Loucy (cell line): ENCODE measurements at regions not wholly inside any gene's neighbourhood (a gene's known extent, or its start where the extent isn't known, plus 50 kb on each side); places are given as distances from the start of the nearest gene placed in this dataset.

ENCODE experiments used
- H2AFZ ChIP-seq: fragments of 200-600 bp; sonication (generic); 2 replicates; pipeline ENCODE4 v1.6.0; 2016; ENCODE audit warnings: antibody characterized with exemption, mild to moderate bottlenecking, low read length, moderate library complexity
- H3F3A ChIP-seq: fragments of 200-600 bp; 2 replicates; pipeline ENCODE4 v1.6.0; 2016; ENCODE audit warnings: antibody characterized with exemption, low read depth, mild to moderate bottlenecking
- H3K27me3 ChIP-seq: fragments of 200-600 bp; sonication (generic); 2 replicates; pipeline ENCODE4 v1.6.1; 2014; ENCODE audit warnings: low read length, mild to moderate bottlenecking; ENCODE audit not compliant: insufficient read depth, poor library complexity, severe bottlenecking
- H3K36me3 ChIP-seq: fragments of 200-600 bp; sonication (generic); 2 replicates; pipeline ENCODE4 v1.6.1; 2016; ENCODE audit warnings: low read length; ENCODE audit not compliant: insufficient read depth
- H3K4me1 ChIP-seq: fragments of 200-600 bp; sonication (generic); 2 replicates; pipeline ENCODE4 v1.5.1; 2014; ENCODE audit warnings: low read length, mild to moderate bottlenecking; ENCODE audit not compliant: insufficient read depth, poor library complexity, severe bottlenecking
- H3K4me2 ChIP-seq: fragments of 200-600 bp; sonication (generic); 2 replicates; pipeline ENCODE4 v1.6.0; 2014; ENCODE audit warnings: antibody characterized with exemption, low read length, low read depth, mild to moderate bottlenecking; ENCODE audit not compliant: poor library complexity, severe bottlenecking
- H3K4me3 ChIP-seq: fragments of 200-600 bp; sonication (generic); 2 replicates; pipeline ENCODE4 v1.5.1; 2014; ENCODE audit warnings: low read length, mild to moderate bottlenecking, mixed read lengths; ENCODE audit not compliant: poor library complexity, severe bottlenecking
- H3K79me2 ChIP-seq: fragments of 200-600 bp; sonication (generic); 2 replicates; pipeline ENCODE4 v1.6.1; 2014; ENCODE audit warnings: low read length; ENCODE audit not compliant: insufficient read depth
- H3K9ac ChIP-seq: fragments of 200-600 bp; sonication (generic); 2 replicates; pipeline ENCODE4 v1.6.0; 2014; ENCODE audit warnings: mild to moderate bottlenecking, low read depth, low read length, moderate library complexity; ENCODE audit not compliant: poor library complexity, severe bottlenecking
- H3K9me2 ChIP-seq: fragments of 200-600 bp; sonication (generic); replicated peaks from 2 replicates; pipeline ENCODE4 v1.6.1; 2016; ENCODE audit warnings: low read depth, low read length, mixed read lengths
- H3K9me3 ChIP-seq: fragments of 200-600 bp; sonication (generic); 2 replicates; pipeline ENCODE4 v1.6.1; 2014; ENCODE audit warnings: mild to moderate bottlenecking, antibody characterized with exemption, low read length, low read depth; ENCODE audit not compliant: insufficient read depth
- H4K20me1 ChIP-seq: fragments of 200-600 bp; sonication (generic); 2 replicates; pipeline ENCODE4 v1.6.0; 2014; ENCODE audit warnings: antibody characterized with exemption, low read length, mild to moderate bottlenecking; ENCODE audit not compliant: insufficient read depth, poor library complexity, severe bottlenecking
- CTCF ChIP-seq: fragments of 200-600 bp; sonication (generic); conservative IDR thresholded peaks from 2 replicates; pipeline ENCODE4 v1.5.1; 2014; ENCODE audit warnings: mild to moderate bottlenecking, antibody characterized with exemption, low read length
- EZH2phosphoT487 ChIP-seq: fragments of 200-600 bp; IDR thresholded peaks from 2 replicates; pipeline ENCODE4 v1.6.1; 2018; ENCODE audit warnings: antibody characterized with exemption, mild to moderate bottlenecking, moderate library complexity, borderline replicate concordance

GRCh38 chr3:80978216-80978969, 783.1 kb downstream of the GBE1 start:
- no peaks in the 10 kb centered on the region for H3K27me3 ChIP-seq
- TF ChIP-seq EZH2phosphoT487, result no peak
- TF ChIP-seq CTCF, result no peak
- no peaks in the 10 kb centered on the region for H3F3A ChIP-seq
- no peaks in the 10 kb centered on the region for H3K9me3 ChIP-seq
- H2AFZ ChIP-seq, result no peak overlapping the region
- H3K79me2 ChIP-seq, result no peaks in the 10 kb centered on the region
- no peak overlapping the region for H3K4me3 ChIP-seq
- H3K4me1 ChIP-seq, result no peaks in the 10 kb centered on the region
- H3K36me3 ChIP-seq, result no peaks in the 10 kb centered on the region
- H3K9me2 ChIP-seq, result no peaks in the 10 kb centered on the region
- H4K20me1 ChIP-seq, result no peaks in the 10 kb centered on the region
- H3K4me2 ChIP-seq, result no peak overlapping the region
- no peak overlapping the region for H3K9ac ChIP-seq

DNA sequence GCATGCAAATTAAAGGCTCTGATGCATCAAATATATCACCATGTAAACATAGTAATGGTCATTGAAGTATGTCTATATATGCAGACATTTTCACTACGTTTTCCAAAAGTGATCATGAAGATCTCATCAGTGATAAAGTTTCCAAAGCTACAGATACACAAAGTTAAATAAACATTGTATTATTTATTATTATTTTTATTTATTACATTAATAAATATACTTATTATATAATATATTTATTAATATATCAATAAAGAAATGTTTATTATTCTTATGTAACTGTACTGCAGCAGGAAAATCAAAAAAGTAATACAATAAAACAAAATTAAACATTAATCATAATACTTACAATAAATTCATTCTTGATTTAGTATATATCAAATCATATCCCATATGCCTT, 791.2 kb downstream of the GBE1 start:
- Histone ChIP-seq H3K9me3 (no peaks in the 10 kb centered on the region), H3K79me2 (no peaks in the 10 kb centered on the region), H3K36me3 (no peaks in the 10 kb centered on the region), H3K4me1 (no peaks in the 10 kb centered on the region), H3K9ac (no peak overlapping the region), H3K4me2 (no peak overlapping the region), H3K27me3 (no peaks in the 10 kb centered on the region), H4K20me1 (no peaks in the 10 kb centered on the region), H3K4me3 (no peak overlapping the region), H3K9me2 (no peaks in the 10 kb centered on the region), H2AFZ (no peak overlapping the region), H3F3A (no peaks in the 10 kb centered on the region)
- no peak for TF ChIP-seq CTCF
- no peak for TF ChIP-seq EZH2phosphoT487

DNA sequence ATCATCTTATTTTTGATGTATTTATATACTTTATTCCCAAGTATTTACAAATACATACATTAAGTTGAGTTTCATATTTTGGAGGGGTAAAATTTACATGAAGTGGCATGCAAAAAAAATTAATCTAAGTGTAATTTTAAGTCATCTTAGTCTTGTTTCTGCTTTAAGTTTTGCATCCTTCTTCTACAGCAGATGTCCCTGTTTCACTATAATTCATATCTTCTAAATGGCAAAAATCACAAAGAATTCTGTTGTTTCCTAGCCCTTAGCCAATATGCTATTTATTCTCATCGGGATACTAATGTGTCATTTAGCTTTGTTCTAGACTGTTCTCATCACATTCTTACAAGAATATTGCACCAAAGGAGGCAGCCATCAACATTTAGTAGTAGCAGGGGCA, 831.9 kb downstream of the GBE1 start:
- Histone ChIP-seq H3K9me2 (no peaks in the 10 kb centered on the region), H3F3A (no peaks in the 10 kb centered on the region), H3K9me3 (no peaks in the 10 kb centered on the region), H3K79me2 (no peaks in the 10 kb centered on the region), H3K4me3 (no peak overlapping the region), H3K27me3 (no peaks in the 10 kb centered on the region), H3K36me3 (no peaks in the 10 kb centered on the region), H3K4me2 (no peak overlapping the region), H3K9ac (no peak overlapping the region), H4K20me1 (no peaks in the 10 kb centered on the region), H2AFZ (no peak overlapping the region), H3K4me1 (no peaks in the 10 kb centered on the region)
- TF ChIP-seq EZH2phosphoT487, result no peak
- no peak for TF ChIP-seq CTCF
